ENCODE measurements at regions not wholly inside any gene's neighbourhood (a gene's known extent, or its start where the extent isn't known, plus 50 kb on each side); places are given as distances from the start of the nearest gene placed in this dataset.
A peak's percentile ranks its signal among the peaks of the same experiment; 100 is the strongest.
"Not testable (repeated sequence)": the region's sequence is repeated elsewhere in the genome, so short reads cannot be mapped to it uniquely, and the experiment has no call there.

GRCh38 chrX:132302687-132303086 is 83.4 kb upstream of the RAP2C start:
- intact Hi-C loops (cut with micrococcal nuclease); H3K27ac Mint-ChIP-seq; POLR2A ChIA-PET; H3K27me3 Mint-ChIP-seq; DNase-seq; H3K9me3 Mint-ChIP-seq; H3K36me3 Mint-ChIP-seq; H3K4me3 Mint-ChIP-seq; H3K4me1 Mint-ChIP-seq (ENCODE audit: low read depth): not testable (repeated sequence)
- CTCF ChIA-PET = interaction anchor here (0.9 kb wide), 2 partner anchors 10 to 287 kb away, joined by 3 read pairs; no protein-coding TSS in a partner anchor

DNA sequence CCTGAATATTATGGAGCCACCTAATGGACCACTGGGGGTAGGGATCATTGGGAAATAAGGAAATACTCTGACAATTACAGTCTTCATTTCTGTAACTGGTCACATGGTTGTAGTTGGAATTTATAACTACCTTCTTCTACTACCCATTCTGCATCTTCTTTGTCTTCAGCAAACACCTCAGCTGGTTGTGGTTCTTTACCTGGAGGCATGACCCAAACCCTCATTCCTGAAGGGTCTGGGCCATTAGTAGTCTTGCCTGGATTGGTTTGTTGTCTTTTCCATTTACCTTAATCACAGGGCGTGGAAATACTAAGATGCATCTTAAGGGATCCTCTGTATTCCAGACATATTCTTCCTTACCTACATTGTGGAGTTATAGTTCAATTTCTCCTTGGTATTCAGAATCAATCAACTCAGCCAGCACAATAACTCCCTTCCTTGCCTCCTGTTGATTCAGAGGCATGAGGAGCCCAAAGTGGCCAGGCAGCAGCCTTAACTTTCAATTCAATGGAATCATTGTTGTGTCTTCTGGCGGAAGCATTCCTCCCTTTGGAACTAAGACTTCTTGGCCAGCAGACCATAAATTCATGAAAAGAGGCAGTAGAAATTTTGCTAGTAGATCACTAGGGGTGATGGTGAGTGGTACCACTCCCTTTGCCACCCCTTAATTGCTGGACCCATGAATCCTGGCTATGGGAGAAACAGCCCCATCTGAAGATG is 75.7 kb upstream of the RAP2C start:
- ChIA-PET POLR2A (no interaction called here), CTCF (interaction anchor here (2.7 kb wide), 1 partner anchor 320 kb away, joined by 31 read pairs; no protein-coding TSS in a partner anchor)
- Mint-ChIP-seq H3K9me3 (no peaks in the 10 kb centered on the region), H3K27me3 (no peaks in the 10 kb centered on the region), H3K4me1 (ENCODE audit: low read depth) (no peaks in the 10 kb centered on the region), H3K27ac (no peak overlapping the region), H3K36me3 (no peaks in the 10 kb centered on the region), H3K4me3 (no peak overlapping the region)
- DNase-seq = no peak
- intact Hi-C loops (cut with micrococcal nuclease) = no loop called here

DNA sequence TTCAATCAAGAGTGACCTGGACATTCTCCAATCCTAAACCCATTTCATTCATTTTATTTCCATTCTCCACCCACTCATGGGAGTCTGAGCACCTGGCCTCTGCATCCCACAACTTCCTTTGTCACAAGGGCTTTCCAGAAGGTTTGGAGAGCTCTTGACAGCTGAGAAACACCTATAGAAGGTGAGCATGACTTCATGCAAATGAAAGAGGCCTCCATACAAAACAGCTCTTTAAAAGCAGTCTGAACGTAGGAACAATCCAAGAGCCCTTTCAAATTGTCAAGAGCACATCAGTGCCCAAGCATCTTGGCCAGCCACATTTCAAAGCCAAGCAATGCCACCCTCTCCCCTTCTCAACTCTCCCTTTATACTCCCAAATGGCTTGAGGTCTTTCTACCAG is 74.9 kb upstream of the RAP2C start:
- H3K4me3 Mint-ChIP-seq = no peak overlapping the region
- H3K27me3 Mint-ChIP-seq = no peaks in the 10 kb centered on the region
- H3K4me1 Mint-ChIP-seq (ENCODE audit: low read depth) = no peaks in the 10 kb centered on the region
- no peaks in the 10 kb centered on the region for H3K36me3 Mint-ChIP-seq
- POLR2A ChIA-PET = no interaction called here
- no peaks in the 10 kb centered on the region for H3K9me3 Mint-ChIP-seq
- CTCF ChIA-PET = interaction anchor here (2.1 to 2.7 kb wide), 5 partner anchors 18 to 337 kb away, joined by 8 to 31 read pairs (median 12); no protein-coding TSS in a partner anchor
- no peak for DNase-seq
- H3K27ac Mint-ChIP-seq = no peak overlapping the region
- intact Hi-C loops (cut with micrococcal nuclease) = no loop called here

- intact Hi-C loops (cut with micrococcal nuclease) = loop anchor here (1.0 kb wide), 2 partner anchors 171 to 321 kb away; no protein-coding TSS in a partner anchor
- peak; percentile 9 for DNase-seq
- Mint-ChIP-seq H3K27me3 (no peaks in the 10 kb centered on the region), H3K36me3 (no peaks in the 10 kb centered on the region), H3K4me3 (no peak overlapping the region), H3K27ac (no peak overlapping the region), H3K4me1 (ENCODE audit: low read depth) (no peaks in the 10 kb centered on the region), H3K9me3 (no peaks in the 10 kb centered on the region)
- ChIA-PET CTCF (interaction anchor here (0.5 to 2.7 kb wide), 33 partner anchors 10 to 569 kb away, joined by 3 to 31 read pairs (median 4); no protein-coding TSS in a partner anchor), POLR2A (no interaction called here)
Observed at GRCh38 chrX:132292793-132293192, 73.5 kb upstream of the RAP2C start.

GRCh38 chrX:132277953-132278614 is 58.8 kb upstream of the RAP2C start:
- DNase-seq = no peak
- POLR2A ChIA-PET = no interaction called here
- Mint-ChIP-seq H3K27ac (no peak overlapping the region), H3K9me3 (no peaks in the 10 kb centered on the region), H3K4me1 (ENCODE audit: low read depth) (no peaks in the 10 kb centered on the region), H3K27me3 (no peaks in the 10 kb centered on the region), H3K36me3 (no peaks in the 10 kb centered on the region), H3K4me3 (no peak overlapping the region)
- intact Hi-C loops (cut with micrococcal nuclease) = no loop called here
- CTCF ChIA-PET = no interaction called here

DNA sequence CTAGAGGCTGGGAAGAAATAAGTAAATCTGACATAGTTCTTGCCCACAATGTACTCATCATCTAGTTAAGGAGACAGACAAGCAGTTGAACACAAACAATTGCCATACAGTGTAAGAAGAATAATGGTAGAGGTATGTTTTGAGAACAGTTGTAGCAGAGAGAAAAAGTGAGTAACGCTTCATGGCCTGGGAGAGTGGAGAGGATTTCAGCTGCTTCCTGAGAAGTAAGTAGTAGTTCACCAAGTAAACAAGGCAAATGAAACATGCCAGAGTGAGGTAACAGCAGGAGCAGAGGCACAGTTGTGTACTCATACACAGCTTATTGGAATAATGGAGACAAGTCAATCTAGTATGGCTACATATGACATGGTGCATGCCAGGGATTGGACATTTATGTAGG is 53.6 kb upstream of the RAP2C start:
- CTCF ChIA-PET = no interaction called here
- Mint-ChIP-seq H3K4me3 (no peak overlapping the region), H3K27me3 (no peaks in the 10 kb centered on the region), H3K9me3 (no peaks in the 10 kb centered on the region), H3K27ac (no peak overlapping the region), H3K4me1 (ENCODE audit: low read depth) (no peaks in the 10 kb centered on the region), H3K36me3 (no peaks in the 10 kb centered on the region)
- POLR2A ChIA-PET = no interaction called here
- intact Hi-C loops (cut with micrococcal nuclease) = no loop called here
- DNase-seq = no peak

DNA sequence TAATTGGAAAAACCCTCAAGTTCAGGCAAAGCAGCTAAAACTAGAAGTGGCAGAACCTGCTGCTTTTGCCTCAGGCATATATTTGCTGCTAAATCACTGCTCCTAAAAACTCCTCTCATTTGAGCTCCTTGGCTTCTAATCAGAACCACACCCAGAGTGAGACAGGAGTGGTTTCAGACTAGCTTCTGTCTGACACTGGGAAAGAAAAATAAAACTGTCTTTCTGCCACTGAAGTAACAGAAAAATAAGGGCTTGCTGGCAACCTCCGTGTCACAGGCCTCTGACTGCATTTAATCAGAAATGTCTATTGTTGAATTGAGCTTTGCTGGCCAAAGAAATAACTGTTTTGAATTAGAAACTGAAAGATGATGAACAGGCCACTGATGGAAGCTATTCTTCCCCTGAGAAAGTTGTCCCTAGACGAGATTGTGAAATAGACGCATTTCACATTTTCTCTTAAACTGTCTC is 52.1 kb upstream of the RAP2C start:
- ChIA-PET CTCF (interaction anchor here (1.2 to 2.2 kb wide), 2 partner anchors 22 to 443 kb away, joined by 3 to 6 read pairs; no protein-coding TSS in a partner anchor), POLR2A (no interaction called here)

DNA sequence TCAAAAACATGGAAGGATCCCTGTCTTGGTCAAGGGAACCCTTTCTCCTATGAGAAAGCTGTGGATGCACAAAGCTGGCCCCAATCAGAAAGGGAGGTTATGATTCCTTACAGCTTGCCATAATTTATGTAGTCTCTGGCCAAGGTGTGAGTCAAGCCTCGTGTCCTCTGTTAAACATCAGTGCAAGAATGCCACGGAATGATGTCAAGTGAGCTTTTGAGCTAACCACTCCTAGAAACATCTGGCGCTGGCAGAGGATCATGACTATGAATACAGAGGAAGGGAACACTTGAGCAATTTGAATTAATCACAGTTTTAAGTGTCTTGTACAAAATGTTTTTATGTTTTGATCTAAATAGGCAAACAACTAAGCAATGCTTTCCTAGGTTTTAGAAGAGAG is 51.5 kb upstream of the RAP2C start:
- intact Hi-C loops (cut with micrococcal nuclease) = no loop called here
- no peak for DNase-seq
- POLR2A ChIA-PET = no interaction called here
- Mint-ChIP-seq H3K27ac (no peak overlapping the region), H3K9me3 (no peaks in the 10 kb centered on the region), H3K36me3 (no peaks in the 10 kb centered on the region), H3K4me1 (ENCODE audit: low read depth) (peaks cover 7% of the 10 kb centered on the region), H3K27me3 (no peaks in the 10 kb centered on the region), H3K4me3 (no peak overlapping the region)
- CTCF ChIA-PET = interaction anchor here (1.2 to 2.2 kb wide), 2 partner anchors 22 to 443 kb away, joined by 3 to 6 read pairs; no protein-coding TSS in a partner anchor

More for the DNA sequence above, 52.1 kb upstream of the RAP2C start:
- Mint-ChIP-seq H3K4me3 (no peak overlapping the region), H3K27me3 (no peaks in the 10 kb centered on the region), H3K36me3 (no peaks in the 10 kb centered on the region), H3K9me3 (no peaks in the 10 kb centered on the region), H3K4me1 (ENCODE audit: low read depth) (peaks cover 7% of the 10 kb centered on the region), H3K27ac (no peak overlapping the region)
- no peak for DNase-seq
- intact Hi-C loops (cut with micrococcal nuclease) = no loop called here

- Mint-ChIP-seq H3K4me3 (no peak overlapping the region), H3K27ac (no peak overlapping the region), H3K36me3 (no peaks in the 10 kb centered on the region), H3K4me1 (ENCODE audit: low read depth) (peaks cover 7% of the 10 kb centered on the region), H3K9me3 (no peaks in the 10 kb centered on the region), H3K27me3 (no peaks in the 10 kb centered on the region)
- intact Hi-C loops (cut with micrococcal nuclease) = no loop called here
- POLR2A ChIA-PET = no interaction called here
- DNase-seq = no peak
- CTCF ChIA-PET = interaction anchor here (2.2 kb wide), 1 partner anchor 23 kb away, joined by 6 read pairs; no protein-coding TSS in a partner anchor
Observed at GRCh38 chrX:132270021-132270420, 50.8 kb upstream of the RAP2C start.
